Ascending aorta (tissue), 2 donors: ENCODE measurements at regions not wholly inside any gene's neighbourhood (a gene's known extent, or its start where the extent isn't known, plus 50 kb on each side); places are given as distances from the start of the nearest gene placed in this dataset.
A peak's percentile ranks its signal among the peaks of the same experiment; 100 is the strongest.

Experiments
- DNase-seq, 2 donors: peaks; one replicate each; pipeline ENCODE4 v3.0.0-alpha.2; 2019; ENCODE audit warnings: low spot score in 2 of 2
- H3K27ac ChIP-seq, 2 donors: fragments of 200-600 bp; sonication (generic); one replicate each; pipeline ENCODE4 v1.5.1; 2016 to 2017; ENCODE audit warnings: mild to moderate bottlenecking in 1 of 2
- H3K27me3 ChIP-seq: fragments of 200-600 bp; sonication (generic); one replicate; pipeline ENCODE4 v1.5.1; 2017
- H3K36me3 ChIP-seq, 2 donors: fragments of 200-600 bp; sonication (generic); one replicate each; pipeline ENCODE4 v1.5.1; 2016
- H3K4me1 ChIP-seq, 2 donors: fragments of 200-600 bp; sonication (generic); one replicate each; pipeline ENCODE4 v1.5.1; 2016 to 2017; ENCODE audit warnings: mild to moderate bottlenecking in 1 of 2
- H3K4me3 ChIP-seq, 2 donors: fragments of 200-600 bp; sonication (generic); one replicate each; pipeline ENCODE4 v1.5.1; 2016 to 2017; ENCODE audit warnings: mild to moderate bottlenecking in 1 of 2
- H3K9me3 ChIP-seq, 2 donors: fragments of 200-600 bp; sonication (generic); one replicate each; pipeline ENCODE4 v1.5.1; 2016
- CTCF ChIP-seq, 3 experiments: fragments of 200-600 bp in 2 of 3; fragments of 450-650 bp in 1 of 3; sonication (generic) in 2 of 3; IDR thresholded peaks; one replicate each; pipeline ENCODE4 v1.5.1; 2016 to 2019; ENCODE audit warnings: antibody characterized with exemption in 3 of 3, mild to moderate bottlenecking in 1 of 3, moderate library complexity in 1 of 3
- intact Hi-C: fragments of 100-400 bp; cut with DNase I; formaldehyde crosslinking; loops from one replicate; pipeline ENCODE4 v1.15.1; 2023

- no peak for TF ChIP-seq CTCF (IDR thresholded peaks at IDR 0.05)
- Histone ChIP-seq H3K9me3 (no peaks in the 10 kb centered on the region), H3K36me3 (no peaks in the 10 kb centered on the region), H3K27ac (no peak overlapping the region), H3K27me3 (no peaks in the 10 kb centered on the region), H3K4me1 (no peaks in the 10 kb centered on the region), H3K4me3 (no peak overlapping the region)
- intact Hi-C loops = no loop called here
- DNase-seq = no peak
Observed at GRCh38 chr6:79781916-79782315, 150.8 kb downstream of the SH3BGRL2 start.

- intact Hi-C loops = no loop called here
- no peaks in the 10 kb centered on the region for H3K27me3 ChIP-seq
- H3K27ac ChIP-seq = no peak overlapping the region
- TF ChIP-seq CTCF (IDR thresholded peaks at IDR 0.05) = no peak
- H3K9me3 ChIP-seq = no peaks in the 10 kb centered on the region
- H3K4me1 ChIP-seq = no peaks in the 10 kb centered on the region
- H3K4me3 ChIP-seq = no peak overlapping the region
- H3K36me3 ChIP-seq = no peaks in the 10 kb centered on the region
- no peak for DNase-seq
Observed at GRCh38 chr6:79780881-79781280, 149.8 kb downstream of the SH3BGRL2 start.

- H3K27me3 ChIP-seq = no peaks in the 10 kb centered on the region
- no peak overlapping the region for H3K27ac ChIP-seq
- H3K4me1 ChIP-seq = no peaks in the 10 kb centered on the region
- no peak for DNase-seq
- TF ChIP-seq CTCF (IDR thresholded peaks at IDR 0.05) = no peak
- intact Hi-C loops = loop anchor here (1.0 to 10.0 kb wide), 3 partner anchors 35 to 316 kb away; no protein-coding TSS in a partner anchor
- no peaks in the 10 kb centered on the region for H3K9me3 ChIP-seq
- H3K36me3 ChIP-seq = no peaks in the 10 kb centered on the region
- H3K4me3 ChIP-seq = no peak overlapping the region
Observed at GRCh38 chr6:79778816-79779215, 147.7 kb downstream of the SH3BGRL2 start.

GRCh38 chr6:79777713-79778579 is 146.8 kb downstream of the SH3BGRL2 start:
- Histone ChIP-seq H3K4me3 (peak overlapping the region; percentile 40 to 56), H3K27me3 (no peaks in the 10 kb centered on the region), H3K27ac (no peak overlapping the region), H3K36me3 (no peaks in the 10 kb centered on the region), H3K4me1 (no peaks in the 10 kb centered on the region), H3K9me3 (no peaks in the 10 kb centered on the region)
- peak; percentile 73 to 98 (median 98) for TF ChIP-seq CTCF (IDR thresholded peaks at IDR 0.05)
- DNase-seq = peak in 1 of 2 donors; percentile 79
- intact Hi-C loops = loop anchor here (1.0 to 10.0 kb wide), 3 partner anchors 36 to 317 kb away; no protein-coding TSS in a partner anchor

GRCh38 chr6:79776076-79776475 is 144.9 kb downstream of the SH3BGRL2 start:
- H3K27ac ChIP-seq = no peak overlapping the region
- no peaks in the 10 kb centered on the region for H3K4me1 ChIP-seq
- H3K36me3 ChIP-seq = no peaks in the 10 kb centered on the region
- H3K4me3 ChIP-seq = no peak overlapping the region
- no peaks in the 10 kb centered on the region for H3K27me3 ChIP-seq
- no peak for TF ChIP-seq CTCF (IDR thresholded peaks at IDR 0.05)
- no peaks in the 10 kb centered on the region for H3K9me3 ChIP-seq
- DNase-seq = no peak
- intact Hi-C loops = loop anchor here (10.0 kb wide), 1 partner anchor 319 kb away; no protein-coding TSS in a partner anchor
